Germinal center (tissue), 1 donor: ENCODE measurements at regions not wholly inside any gene's neighbourhood (a gene's known extent, or its start where the extent isn't known, plus 50 kb on each side); places are given as distances from the start of the nearest gene placed in this dataset.
"Not testable (repeated sequence)": the region's sequence is repeated elsewhere in the genome, so short reads cannot be mapped to it uniquely, and the experiment has no call there.

Experiments
- DNase-seq: peaks from one replicate; pipeline ENCODE4 v3.0.0; 2012; ENCODE audit warnings: mixed read lengths, low spot score

DNA sequence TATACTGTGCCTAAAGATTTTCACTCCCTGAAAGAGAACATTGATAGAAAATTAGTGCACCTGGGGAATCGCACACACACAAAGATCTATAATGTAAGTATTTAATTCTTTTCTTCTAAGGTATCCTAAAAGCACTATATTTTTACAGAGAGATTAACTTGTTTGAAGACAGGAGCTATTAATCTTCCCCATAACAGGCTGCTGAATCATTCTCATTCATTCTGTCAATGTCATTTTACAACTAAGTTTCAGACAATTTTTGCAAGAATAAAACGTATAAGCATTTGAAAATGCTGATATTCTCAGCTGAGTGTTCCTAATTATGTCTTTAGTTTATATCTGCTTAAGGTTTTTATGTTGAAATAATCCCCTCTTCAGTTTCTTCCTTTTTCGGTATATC lies 776.7 kb downstream of the NXPH1 start:
- no peak for DNase-seq

DNA sequence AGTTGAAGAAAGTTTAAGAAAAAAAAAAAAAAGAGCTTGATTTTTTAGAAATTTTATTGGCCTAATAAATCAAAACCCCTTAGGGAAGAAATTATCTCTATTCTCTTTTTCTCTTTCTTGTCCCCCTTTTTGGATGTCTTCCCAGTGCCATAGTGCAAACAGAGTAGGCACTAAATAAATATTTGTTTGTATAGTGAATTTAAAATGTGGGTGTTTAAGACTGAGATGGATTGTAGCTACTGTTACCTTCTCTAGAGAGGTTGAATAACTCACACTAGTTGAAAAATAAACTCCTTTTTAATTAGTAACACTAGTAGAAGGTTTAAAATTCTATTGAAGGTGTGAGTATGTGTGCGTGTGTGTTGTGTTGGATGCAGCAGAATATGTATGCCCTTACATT lies 783.8 kb downstream of the NXPH1 start:
- DNase-seq = no peak

DNA sequence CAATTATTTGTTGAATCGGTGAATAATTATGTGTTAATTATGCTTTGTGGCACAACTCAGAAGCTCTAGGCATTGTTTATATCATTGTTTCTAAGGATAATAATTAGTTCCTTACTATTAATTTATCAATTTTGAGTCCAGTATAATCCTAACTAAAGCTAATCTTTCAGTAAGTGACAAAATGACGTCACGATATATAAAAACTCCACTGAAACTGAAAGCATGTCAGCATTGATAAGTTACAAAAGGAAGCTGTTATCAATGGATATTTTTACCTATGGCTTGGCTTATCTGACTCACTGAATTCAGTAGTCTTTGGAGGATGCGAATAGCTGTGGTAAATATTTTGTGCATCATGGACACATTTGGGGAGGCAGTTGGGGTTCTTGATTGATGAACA lies 793.1 kb downstream of the NXPH1 start:
- no peak for DNase-seq

DNA sequence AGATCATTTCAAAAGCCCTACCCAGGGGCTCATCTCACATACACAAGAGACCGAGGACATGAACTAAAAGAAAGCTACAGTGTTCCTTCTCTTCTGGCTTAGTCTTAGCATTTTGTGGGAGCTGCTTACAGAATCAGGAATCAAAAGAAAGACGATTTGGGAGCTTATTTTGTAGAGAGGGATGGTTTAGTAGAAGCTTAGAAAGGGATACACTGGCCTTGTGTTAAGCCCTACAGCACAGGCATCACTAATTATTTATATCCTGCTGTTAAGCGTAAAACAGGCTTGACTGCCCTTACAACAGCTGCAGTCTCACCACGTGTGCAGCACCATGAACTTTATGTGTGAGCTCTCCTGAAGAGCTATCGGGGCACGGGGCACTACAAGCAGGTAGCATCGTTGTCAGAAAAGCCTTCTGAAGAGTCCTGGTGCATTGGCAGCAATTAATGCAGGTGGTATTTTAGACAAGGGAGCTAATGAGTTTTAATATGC lies 798.3 kb downstream of the NXPH1 start:
- DNase-seq = no peak

DNA sequence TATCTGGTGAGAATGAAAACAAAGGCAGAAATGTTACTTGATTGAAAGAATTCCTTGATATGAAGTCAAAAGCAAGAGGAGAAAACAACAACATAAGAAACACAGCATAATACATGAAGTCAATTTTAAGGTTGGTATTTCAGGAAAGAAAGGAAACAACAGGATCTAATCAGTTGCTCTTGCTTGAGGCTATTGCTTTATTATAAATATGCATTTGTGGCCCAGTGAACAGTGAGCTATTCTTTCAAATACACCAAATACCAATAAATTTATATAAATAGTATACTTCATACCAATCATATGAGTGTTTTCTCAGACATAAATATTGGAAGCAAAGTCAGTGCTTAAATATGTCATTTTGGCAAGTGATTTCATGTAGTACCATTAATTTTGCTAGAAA lies 806.6 kb downstream of the NXPH1 start:
- DNase-seq = no peak

DNA sequence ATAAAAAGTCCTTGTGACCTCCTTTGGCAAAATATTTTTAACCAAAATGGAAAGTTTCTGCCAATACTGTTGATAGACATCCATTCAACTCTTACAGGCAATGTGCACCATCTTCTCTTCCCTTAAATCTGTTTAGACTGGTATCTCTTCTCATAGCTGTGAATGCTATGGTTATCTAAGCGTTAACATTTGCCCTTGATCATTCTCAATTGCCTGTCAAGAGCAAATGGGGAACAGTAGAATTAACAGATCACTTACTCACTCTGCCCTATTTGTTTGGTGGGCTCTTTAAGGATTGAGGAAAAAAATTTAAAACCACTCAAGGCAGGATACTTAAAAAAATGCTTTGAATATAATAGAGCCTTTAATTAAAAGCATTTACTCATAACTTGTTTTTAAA lies 808.4 kb downstream of the NXPH1 start:
- no peak for DNase-seq

DNA sequence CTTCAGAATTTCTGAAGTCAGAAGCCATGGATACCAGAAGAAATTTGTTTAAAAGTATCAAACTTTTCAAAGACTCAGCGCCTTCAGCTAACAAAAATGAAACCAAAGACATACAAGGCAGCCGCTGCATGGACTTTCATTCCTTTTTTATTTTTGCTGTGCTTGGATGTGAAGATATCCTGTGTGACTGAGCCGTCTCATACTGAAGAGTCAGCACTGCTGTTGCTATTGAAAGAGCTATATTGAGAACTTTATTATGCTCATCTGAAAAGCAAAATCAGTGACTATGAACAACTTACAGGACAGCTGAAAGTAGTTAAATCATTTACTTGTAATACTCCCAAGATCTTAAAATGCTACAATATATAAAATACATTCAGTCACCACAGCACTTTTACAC lies 809.2 kb downstream of the NXPH1 start:
- DNase-seq = no peak

DNA sequence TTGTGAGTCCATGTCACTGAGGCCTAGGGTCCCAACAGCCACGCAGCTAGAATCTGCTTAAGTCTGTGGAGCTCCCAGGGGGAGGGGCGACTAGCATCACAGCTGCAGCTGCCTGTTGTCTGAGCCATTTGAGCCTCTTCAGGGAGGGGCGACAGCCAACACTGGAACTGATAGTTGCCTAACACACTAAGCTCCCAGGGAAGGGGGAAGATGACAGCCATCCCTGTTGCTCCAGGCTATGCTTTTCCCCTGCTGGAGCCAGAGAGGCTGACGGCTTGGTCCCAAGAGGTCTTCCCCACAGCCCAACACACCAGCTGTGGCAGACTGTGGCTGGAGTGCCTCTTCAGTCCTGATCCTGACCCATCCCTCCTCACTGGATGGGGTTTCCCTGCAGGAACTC lies 817.5 kb downstream of the NXPH1 start:
- no peak for DNase-seq

DNA sequence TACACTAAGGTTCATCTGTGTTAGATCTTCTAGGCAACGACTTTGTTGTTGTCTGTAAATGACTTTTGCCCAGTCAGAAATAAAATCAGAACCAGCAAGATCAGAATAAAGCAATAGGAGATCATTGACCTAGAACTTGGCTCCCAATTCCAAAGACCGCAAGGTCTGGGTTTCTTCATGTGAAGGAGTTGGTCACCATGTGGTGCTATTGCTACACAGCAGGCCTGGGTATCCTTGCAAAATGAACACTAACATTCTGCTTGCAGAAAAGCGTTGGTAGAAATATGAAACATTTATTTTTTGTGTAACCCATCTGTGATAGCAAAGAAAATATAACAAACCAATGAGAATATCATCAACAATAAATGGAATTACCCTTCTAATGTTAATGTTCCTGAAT lies 831.0 kb downstream of the NXPH1 start:
- no peak for DNase-seq

DNA sequence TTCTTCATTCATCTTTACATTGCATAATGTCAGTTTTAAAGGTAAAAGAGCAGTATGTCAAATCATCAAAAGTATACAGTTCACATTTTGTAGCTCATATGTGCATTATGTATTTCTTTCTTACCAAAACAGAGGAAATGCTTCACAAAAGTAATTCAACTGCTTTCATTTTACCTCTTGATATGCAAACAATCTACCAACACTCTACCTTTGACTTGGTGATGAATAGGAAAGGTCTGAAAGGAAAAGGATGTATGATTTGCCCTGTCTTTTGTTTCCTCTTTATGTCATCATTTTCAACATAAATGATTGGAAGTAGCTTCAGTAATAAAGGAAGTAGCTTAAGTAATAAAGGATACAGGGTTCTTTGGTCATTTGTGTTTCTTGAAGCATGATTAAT lies 846.7 kb downstream of the NXPH1 start:
- no peak for DNase-seq

DNA sequence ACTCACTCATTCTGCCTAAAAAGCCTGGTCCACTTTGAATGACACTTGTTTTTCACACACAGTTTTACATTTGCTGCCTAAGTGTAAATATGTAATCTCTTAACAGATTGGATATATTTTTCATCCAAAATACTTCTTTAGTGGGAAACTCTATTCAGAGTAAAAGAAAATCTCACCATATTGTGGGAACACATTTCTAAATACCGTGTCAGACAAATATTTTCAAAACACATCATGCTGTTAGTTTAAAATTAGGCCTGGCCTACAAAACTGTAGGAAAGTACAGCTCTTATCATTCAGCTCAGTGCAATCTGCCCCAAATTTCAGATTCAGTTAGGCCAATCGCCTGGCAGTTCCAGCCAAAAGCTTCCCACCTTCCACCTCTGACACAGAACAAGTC lies 849.8 kb downstream of the NXPH1 start:
- DNase-seq = no peak

DNA sequence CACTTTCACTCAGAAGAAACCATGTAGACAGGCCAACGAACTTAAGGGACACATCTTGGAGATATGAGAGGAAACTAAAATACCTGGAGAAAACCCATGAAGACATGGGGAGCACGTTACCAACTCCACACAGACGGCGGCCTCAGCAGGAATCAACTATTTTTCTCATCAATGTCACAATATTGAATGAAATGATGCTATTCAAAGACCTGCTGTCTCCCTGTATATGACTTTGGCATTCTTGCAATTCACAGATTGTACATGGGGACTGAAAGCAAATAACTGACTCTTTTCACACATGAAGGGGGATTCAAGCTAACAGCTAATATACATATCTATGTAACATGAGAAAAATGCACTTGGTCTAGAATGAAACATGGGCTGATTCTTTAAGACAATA lies 869.0 kb downstream of the NXPH1 start:
- DNase-seq = no peak

DNA sequence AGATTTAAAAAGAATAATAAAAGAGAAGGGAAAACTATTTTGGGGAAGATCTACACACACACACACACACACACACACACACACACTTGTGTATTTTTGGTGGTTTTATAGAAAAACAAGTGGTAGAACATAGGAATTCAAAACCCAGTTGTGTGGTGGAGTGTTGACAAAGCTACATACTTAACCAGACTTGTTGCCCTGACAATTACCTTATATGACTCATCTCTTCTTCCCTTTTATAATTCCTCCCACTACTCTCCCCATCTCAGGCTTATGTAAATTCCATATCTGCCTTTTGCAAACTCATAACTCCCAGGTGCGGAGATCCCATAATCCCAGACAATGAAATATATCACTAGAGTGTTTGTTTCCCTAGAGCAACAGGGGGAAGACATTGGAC lies 873.7 kb downstream of the NXPH1 start:
- no peak for DNase-seq

DNA sequence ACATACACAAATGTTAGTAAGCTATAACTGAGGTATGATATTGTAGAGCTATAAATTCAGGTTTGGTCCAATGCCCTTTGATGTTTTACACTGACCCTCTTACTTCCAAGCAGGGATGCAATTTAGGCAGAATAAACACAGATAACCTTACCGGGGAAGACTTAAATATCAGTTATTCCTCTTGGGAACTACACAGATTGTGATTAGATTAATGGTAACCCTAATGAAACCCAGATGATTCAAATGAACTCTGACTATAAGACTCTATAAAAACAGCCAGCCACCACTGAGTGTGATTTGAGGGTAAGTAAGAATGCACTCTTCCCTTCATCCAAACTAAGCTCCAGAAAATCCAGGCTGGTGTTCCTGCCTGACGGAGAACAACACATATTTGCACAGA lies 891.1 kb downstream of the NXPH1 start:
- no peak for DNase-seq

DNA sequence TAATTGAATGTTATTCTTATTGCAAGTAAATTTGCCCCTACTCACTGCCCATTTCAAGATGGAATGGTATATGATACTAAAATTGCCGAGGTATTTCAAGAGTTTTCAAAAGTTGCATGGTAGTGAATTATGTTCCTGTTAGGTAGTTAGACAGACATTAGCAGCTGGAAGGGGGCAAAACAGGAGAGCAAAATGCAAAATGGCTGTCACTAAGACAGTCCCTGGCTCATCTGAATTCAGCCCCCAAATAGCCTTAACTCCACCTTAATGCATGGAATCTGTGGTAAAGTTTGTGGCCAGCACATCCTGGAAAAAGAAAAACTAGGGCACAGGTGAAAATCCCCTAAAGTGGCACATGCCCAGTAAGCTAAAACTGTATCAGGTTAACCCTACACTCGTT lies 894.9 kb downstream of the NXPH1 start:
- no peak for DNase-seq

DNA sequence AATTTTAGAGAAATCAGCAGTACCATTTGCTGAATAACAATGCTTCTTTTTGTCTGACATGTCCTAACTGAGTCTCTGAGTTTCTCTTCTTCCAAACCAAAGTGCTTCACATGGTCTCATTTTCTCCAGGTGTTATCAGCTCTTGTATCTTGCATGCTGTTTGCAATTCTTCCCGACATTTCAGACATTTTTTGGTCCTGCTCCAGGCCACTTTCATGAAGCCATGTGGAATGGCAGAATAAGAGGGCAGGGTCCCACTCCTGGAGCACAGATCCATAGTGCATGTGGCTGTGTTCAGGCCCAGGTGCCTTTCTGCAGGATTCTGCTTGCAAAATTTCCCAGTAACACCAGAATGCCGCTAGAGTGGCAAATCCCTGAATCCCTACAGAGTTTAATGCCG lies 916.2 kb downstream of the NXPH1 start:
- no peak for DNase-seq

DNA sequence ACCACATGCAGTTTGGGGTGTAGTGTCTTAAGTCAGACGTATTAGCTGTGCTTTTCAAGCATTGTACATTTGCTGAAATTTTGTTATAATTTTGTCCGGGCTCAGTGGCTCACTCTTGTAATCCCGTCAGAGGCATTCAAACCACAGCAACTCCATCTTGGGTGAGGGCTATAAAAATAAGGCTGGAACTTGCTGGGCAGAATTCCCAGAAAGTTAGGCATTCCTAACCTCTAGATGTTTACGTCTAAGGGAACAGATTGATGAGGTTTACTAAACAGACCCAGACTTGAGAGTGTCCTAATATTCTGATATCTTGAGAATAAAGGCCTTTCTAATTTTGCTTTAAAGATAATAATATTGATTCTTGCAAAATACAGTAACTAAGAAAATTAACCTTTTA lies 957.8 kb downstream of the NXPH1 start:
- no peak for DNase-seq

DNA sequence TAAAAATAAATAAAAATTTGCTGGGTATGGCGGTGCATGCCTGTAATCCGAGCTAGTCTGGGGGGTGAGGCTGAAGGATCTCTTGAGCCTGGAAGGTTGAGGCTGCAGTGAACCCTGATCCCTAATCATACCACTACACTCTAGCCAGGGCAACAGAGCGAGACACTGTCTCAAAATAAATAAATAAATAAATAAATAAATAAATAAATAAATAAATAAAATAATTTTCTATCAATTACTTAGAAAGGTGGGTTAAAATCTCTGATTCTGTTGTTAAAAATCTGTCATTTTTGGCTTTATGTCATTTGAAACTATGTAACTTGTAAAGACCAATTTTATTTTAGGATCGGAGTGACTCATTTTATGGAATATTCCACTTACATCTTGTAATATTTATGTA lies 958.6 kb downstream of the NXPH1 start:
- DNase-seq = no peak

DNA sequence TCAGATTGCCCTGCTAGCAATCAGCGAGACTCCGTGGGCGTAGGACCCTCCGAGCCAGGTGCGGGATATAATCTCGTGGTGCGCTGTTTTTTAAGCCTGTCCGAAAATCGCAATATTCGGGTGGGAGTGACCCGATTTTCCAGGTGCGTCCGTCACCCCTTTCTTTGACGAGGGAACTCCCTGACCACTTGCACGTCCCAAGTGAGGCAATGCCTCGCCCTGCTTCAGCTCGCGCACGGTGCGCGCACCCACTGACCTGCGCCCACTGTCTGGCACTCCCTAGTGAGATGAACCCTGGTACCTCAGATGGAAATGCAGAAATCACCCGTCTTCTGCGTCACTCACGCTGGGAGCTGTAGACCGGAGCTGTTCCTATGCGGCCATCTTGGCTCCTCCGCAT lies 971.0 kb downstream of the NXPH1 start:
- DNase-seq = not testable (repeated sequence)

DNA sequence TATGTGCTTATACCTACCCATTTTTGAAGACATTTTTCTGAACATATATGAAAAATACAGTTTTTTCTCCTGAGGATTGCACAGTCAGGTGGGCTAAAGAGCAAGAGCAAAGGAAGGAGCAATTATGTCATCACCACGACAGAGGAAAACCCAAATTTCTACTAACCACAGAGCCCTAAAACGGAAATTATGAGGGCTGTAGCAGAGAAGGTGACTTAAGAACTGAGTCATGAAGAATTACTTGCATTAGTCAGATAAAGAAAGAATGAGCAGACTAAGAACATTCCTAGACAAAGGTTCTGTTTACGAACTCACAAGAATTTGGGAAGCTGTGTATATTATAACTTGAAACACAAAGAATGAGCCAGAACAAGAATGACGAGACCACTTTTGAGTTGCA lies 974.4 kb downstream of the NXPH1 start:
- DNase-seq = no peak

DNA sequence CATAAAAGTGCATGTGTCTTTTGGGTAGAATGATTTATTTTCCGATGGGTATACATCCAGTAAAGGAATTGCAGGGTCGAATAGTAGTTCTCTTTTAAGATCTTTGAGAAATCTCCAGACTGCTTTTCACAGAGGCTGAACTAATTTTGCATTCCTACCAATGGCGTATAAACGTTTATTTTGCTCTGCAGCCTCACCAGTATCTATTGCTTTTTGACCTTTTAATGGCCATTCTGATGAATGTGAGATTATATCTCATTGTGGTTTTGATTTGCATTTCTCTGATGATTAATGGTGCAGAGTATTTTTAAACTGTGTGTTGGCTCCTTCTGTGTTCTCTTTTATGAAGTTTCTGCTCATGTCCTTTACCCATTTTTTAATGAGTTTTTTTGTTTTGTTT lies 1020.1 kb downstream of the NXPH1 start:
- DNase-seq = no peak

DNA sequence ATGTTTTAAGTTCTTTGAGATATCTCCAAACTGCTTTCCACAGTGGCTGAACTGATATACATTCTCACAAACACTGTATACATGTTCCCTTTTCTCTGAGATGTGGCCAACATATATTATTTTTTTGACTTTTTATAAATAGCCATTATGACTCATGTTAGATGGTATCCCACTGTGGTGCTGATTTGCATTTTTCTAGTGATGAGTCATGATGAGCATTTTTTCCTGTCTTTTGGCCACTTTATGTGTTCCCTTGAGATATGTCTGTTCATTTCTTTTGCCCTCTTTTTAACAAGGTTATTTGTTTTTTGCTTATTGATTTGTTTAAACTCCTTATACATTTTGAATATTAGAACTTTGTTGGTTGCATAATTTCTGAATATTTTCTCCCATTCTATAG lies 1055.1 kb downstream of the NXPH1 start:
- DNase-seq = no peak

DNA sequence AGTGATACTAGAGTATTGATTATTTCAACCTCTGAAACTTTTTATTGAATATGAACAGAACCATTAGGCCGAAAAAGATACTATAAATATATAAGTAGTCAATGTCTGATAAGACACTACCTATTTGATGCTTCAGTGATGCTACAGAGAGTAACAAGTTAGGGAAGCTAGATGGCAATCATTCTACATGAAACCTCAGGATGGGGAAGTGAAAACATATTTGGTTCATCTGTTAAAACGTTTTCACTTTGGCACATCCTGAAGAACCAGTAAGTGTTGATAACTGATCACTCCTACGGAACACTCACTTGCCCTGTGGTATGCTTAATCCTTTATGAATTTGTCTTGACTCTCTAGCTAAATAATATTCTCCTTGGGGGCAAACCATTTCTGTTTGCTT lies 1064.9 kb downstream of the NXPH1 start:
- DNase-seq = no peak

DNA sequence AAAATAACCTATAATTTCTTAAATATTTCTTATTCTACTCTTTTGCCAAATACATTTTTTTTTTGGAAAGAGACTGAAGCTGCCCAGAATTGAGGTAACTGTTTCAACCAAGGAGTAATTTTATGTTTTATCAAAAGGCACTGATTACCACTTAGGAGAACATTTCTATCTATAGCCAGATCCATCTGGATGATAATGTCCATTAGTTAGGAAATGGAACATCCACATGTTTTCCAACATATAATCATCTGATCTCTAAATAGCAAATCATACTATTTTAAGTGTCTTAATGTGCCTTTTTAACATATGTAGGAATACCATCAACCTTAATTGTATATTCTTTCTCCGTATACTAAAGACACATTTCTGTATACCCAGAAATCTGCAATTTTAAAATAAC lies 1068.9 kb downstream of the NXPH1 start:
- no peak for DNase-seq

DNA sequence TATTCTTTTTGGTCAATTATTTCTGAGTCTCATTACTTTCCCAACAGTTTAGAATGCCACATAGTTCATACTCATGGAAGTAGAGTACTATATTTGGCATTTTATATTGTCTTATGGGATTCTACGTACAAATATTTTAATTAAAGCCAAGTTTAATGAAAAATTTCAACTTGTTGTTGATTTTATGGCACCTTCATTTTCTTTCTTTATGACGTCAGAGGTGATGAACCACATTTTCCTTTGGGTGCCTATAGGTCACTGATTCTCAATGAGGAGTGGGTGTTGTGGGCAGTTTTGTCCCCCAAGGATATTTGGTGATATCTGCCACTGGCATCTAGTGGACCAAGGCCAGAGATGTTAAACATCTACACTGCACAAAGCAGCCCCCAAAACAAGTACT lies 1071.3 kb downstream of the NXPH1 start:
- no peak for DNase-seq
